ENCODE measurements at regions not wholly inside any gene's neighbourhood (a gene's known extent, or its start where the extent isn't known, plus 50 kb on each side); places are given as distances from the start of the nearest gene placed in this dataset.
"Not testable (repeated sequence)": the region's sequence is repeated elsewhere in the genome, so short reads cannot be mapped to it uniquely, and the experiment has no call there.

GRCh38 chr6:144690133-144690532 is 405.0 kb downstream of the UTRN start:
- TF ChIP-seq CTCF (IDR thresholded peaks at IDR 0.05; ENCODE audit: unreplicated experiment), result no peak
- CTCF ChIA-PET, result no interaction called here
- BruUV-seq (replicated peaks), result no TSS peak
- intact Hi-C loops (cut with micrococcal nuclease; ENCODE audit: unreplicated experiment), result no loop called here
- Mint-ChIP-seq H3K36me3 (ENCODE audit: insufficient read depth, unreplicated experiment) (no peaks in the 10 kb centered on the region), H3K27me3 (ENCODE audit: unreplicated experiment) (no peaks in the 10 kb centered on the region), H3K9me3 (ENCODE audit: low read depth, unreplicated experiment) (peaks cover 5% of the 10 kb centered on the region), H3K27ac (ENCODE audit: unreplicated experiment) (no peak overlapping the region), H3K4me3 (ENCODE audit: low read depth, unreplicated experiment) (no peak overlapping the region), H3K4me1 (ENCODE audit: low read depth, unreplicated experiment) (no peaks in the 10 kb centered on the region)
- DNase-seq, result no peak

GRCh38 chr6:144690666-144691065 is 405.5 kb downstream of the UTRN start:
- H3K4me3 Mint-ChIP-seq (ENCODE audit: low read depth, unreplicated experiment), result no peak overlapping the region
- DNase-seq, result no peak
- no peaks in the 10 kb centered on the region for H3K4me1 Mint-ChIP-seq (ENCODE audit: low read depth, unreplicated experiment)
- no TSS peak for BruUV-seq (replicated peaks)
- CTCF ChIA-PET, result no interaction called here
- intact Hi-C loops (cut with micrococcal nuclease; ENCODE audit: unreplicated experiment), result no loop called here
- no peaks in the 10 kb centered on the region for H3K27me3 Mint-ChIP-seq (ENCODE audit: unreplicated experiment)
- no peaks in the 10 kb centered on the region for H3K36me3 Mint-ChIP-seq (ENCODE audit: insufficient read depth, unreplicated experiment)
- no peak for TF ChIP-seq CTCF (IDR thresholded peaks at IDR 0.05; ENCODE audit: unreplicated experiment)
- H3K9me3 Mint-ChIP-seq (ENCODE audit: low read depth, unreplicated experiment), result peaks cover 5% of the 10 kb centered on the region
- H3K27ac Mint-ChIP-seq (ENCODE audit: unreplicated experiment), result no peak overlapping the region

GRCh38 chr6:144692050-144692449 is 406.9 kb downstream of the UTRN start:
- intact Hi-C loops (cut with micrococcal nuclease; ENCODE audit: unreplicated experiment); H3K4me3 Mint-ChIP-seq (ENCODE audit: low read depth, unreplicated experiment); H3K36me3 Mint-ChIP-seq (ENCODE audit: insufficient read depth, unreplicated experiment); H3K9me3 Mint-ChIP-seq (ENCODE audit: low read depth, unreplicated experiment); H3K27ac Mint-ChIP-seq (ENCODE audit: unreplicated experiment); DNase-seq; H3K27me3 Mint-ChIP-seq (ENCODE audit: unreplicated experiment); CTCF ChIA-PET; BruUV-seq (replicated peaks); H3K4me1 Mint-ChIP-seq (ENCODE audit: low read depth, unreplicated experiment): not testable (repeated sequence)

GRCh38 chr6:144695858-144696533 is 410.9 kb downstream of the UTRN start:
- Mint-ChIP-seq H3K4me3 (ENCODE audit: low read depth, unreplicated experiment) (no peak overlapping the region), H3K27ac (ENCODE audit: unreplicated experiment) (no peak overlapping the region), H3K27me3 (ENCODE audit: unreplicated experiment) (no peaks in the 10 kb centered on the region), H3K9me3 (ENCODE audit: low read depth, unreplicated experiment) (peaks cover 5% of the 10 kb centered on the region), H3K36me3 (ENCODE audit: insufficient read depth, unreplicated experiment) (no peaks in the 10 kb centered on the region), H3K4me1 (ENCODE audit: low read depth, unreplicated experiment) (no peaks in the 10 kb centered on the region)
- DNase-seq, result no peak
- no peak for TF ChIP-seq CTCF (IDR thresholded peaks at IDR 0.05; ENCODE audit: unreplicated experiment)
- CTCF ChIA-PET, result no interaction called here
- BruUV-seq (replicated peaks), result no TSS peak
- intact Hi-C loops (cut with micrococcal nuclease; ENCODE audit: unreplicated experiment), result no loop called here

GRCh38 chr6:144696610-144697368 is 411.7 kb downstream of the UTRN start:
- Mint-ChIP-seq H3K36me3 (ENCODE audit: insufficient read depth, unreplicated experiment) (no peaks in the 10 kb centered on the region), H3K9me3 (ENCODE audit: low read depth, unreplicated experiment) (peaks cover 2% of the 10 kb centered on the region), H3K4me1 (ENCODE audit: low read depth, unreplicated experiment) (no peaks in the 10 kb centered on the region), H3K27ac (ENCODE audit: unreplicated experiment) (no peak overlapping the region), H3K27me3 (ENCODE audit: unreplicated experiment) (no peaks in the 10 kb centered on the region), H3K4me3 (ENCODE audit: low read depth, unreplicated experiment) (no peak overlapping the region)
- TF ChIP-seq CTCF (IDR thresholded peaks at IDR 0.05; ENCODE audit: unreplicated experiment), result no peak
- CTCF ChIA-PET, result no interaction called here
- no peak for DNase-seq
- intact Hi-C loops (cut with micrococcal nuclease; ENCODE audit: unreplicated experiment), result no loop called here
- no TSS peak for BruUV-seq (replicated peaks)
